Sigmoid colon (tissue), 6 donors: ENCODE measurements at regions not wholly inside any gene's neighbourhood (a gene's known extent, or its start where the extent isn't known, plus 50 kb on each side); places are given as distances from the start of the nearest gene placed in this dataset.
A peak's percentile ranks its signal among the peaks of the same experiment; 100 is the strongest.

Source experiments
- DNase-seq: peaks from one replicate; pipeline ENCODE4 v3.0.0-alpha.2; 2019
- H3K27ac ChIP-seq, 4 donors: fragments of 200-600 bp; sonication (generic); one replicate each; pipeline ENCODE4 v1.5.1; 2016 to 2019; ENCODE audit warnings: mild to moderate bottlenecking in 1 of 4
- H3K27me3 ChIP-seq, 3 donors: fragments of 200-600 bp; sonication (generic); one replicate each; pipeline ENCODE4 v1.5.1; 2019; ENCODE audit warnings: mild to moderate bottlenecking in 1 of 3
- H3K36me3 ChIP-seq, 4 donors: fragments of 200-600 bp; sonication (generic); one replicate each; pipeline ENCODE4 v1.5.1; 2016 to 2019
- H3K4me1 ChIP-seq, 4 donors: fragments of 200-600 bp; sonication (generic); one replicate each; pipeline ENCODE4 v1.5.1; 2017 to 2019
- H3K4me3 ChIP-seq, 4 donors: fragments of 200-600 bp; sonication (generic); one replicate each; pipeline ENCODE4 v1.5.1; 2017 to 2019; ENCODE audit warnings: mild to moderate bottlenecking in 2 of 4, moderate library complexity in 1 of 4
- H3K9me3 ChIP-seq, 4 donors: fragments of 200-600 bp in 3 of 4; sonication (generic) in 3 of 4; one replicate each; pipeline versions ENCODE4 v1.5.1 to v1.6.1; 2013 to 2019
- EP300 ChIP-seq, 4 donors: sonication (generic); formaldehyde crosslinking; IDR thresholded peaks; one replicate each; pipeline ENCODE4 v1.6.1; 2017; ENCODE audit warnings: antibody characterized with exemption in 4 of 4
- POLR2A ChIP-seq, 2 donors: fragments of 450-650 bp; IDR thresholded peaks; one replicate each; pipeline ENCODE4 v1.6.1; 2016; ENCODE audit warnings: antibody characterized with exemption in 2 of 2, mild to moderate bottlenecking in 2 of 2, moderate library complexity in 2 of 2
- POLR2AphosphoS5 ChIP-seq, 4 donors: sonication (generic); formaldehyde crosslinking; IDR thresholded peaks; one replicate each; pipeline ENCODE4 v1.6.1; 2017; ENCODE audit warnings: antibody characterized with exemption in 4 of 4
- WGBS, 2 donors: extraction: QIAGEN DNeasy Blood & Tissue Kit; methylation state at CpG; one replicate each; pipeline ENCODE4 v1.1.7; 2013; 5-methylcytosine and 5-hydroxymethylcytosine counted together
- intact Hi-C: fragments of 100-400 bp; cut with DNase I; formaldehyde crosslinking; loops from one replicate; pipeline ENCODE4 v1.15.1; 2023
- TF ChIP-seq, protein P1 (sequence below), 4 experiments: fragments of 450-650 bp in 3 of 4; fragments of 200-600 bp in 1 of 4; IDR thresholded peaks; one replicate each; pipeline ENCODE4 v1.5.1; 2016 to 2019; ENCODE audit warnings: antibody characterized with exemption in 4 of 4, mild to moderate bottlenecking in 3 of 4, moderate library complexity in 2 of 4
- donor health status: healthy with polysubstance abuse.
- donor health status: healthy.

DNA sequence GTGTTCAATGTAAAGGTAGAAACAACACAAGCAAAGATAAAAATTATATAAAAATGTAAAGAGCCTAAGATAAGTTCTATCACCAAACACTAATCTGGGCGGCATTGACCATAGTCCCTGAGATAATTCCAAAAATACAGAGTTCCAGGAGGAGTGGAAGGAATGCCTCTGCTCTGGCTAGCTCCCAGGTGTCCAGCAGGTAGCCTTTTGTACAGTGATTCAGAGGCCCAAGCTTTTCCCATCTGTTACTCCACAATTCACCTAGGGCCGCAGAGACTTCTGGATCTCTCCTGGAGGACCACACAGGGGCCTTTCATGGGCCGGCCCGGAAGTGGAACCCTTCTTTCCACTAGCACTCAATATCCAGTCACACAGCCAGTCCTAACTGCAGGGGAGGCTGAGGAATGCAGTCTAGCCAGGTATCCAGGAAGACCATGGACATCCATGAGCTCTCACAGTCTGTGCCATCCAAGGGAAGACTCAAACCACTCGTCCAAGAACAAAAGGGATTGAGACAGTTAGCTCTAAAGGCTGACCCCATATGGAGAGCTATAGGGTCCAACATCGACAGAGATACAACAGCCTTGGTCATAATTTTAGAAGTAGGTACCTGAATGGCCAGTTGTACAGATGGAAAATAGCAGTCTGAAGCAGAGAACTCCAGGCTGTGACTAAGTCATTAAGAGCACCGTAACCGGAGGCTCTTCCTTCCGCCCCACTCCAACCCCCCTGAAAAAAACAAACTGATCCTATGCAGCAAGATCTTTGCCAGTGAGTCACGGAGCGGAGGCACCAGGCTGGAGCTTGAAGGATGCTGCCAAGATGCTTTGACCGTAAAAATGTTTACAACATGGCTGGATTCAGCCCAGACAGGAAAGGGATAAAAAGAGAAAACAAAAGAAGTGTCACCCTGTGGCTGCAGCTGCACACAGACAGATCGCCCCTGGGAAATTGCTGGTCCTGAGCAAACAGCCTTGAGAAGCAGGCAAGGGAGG lies 204.8 kb downstream of the NUAK1 start:
- peak; percentile 75 for DNase-seq
- H3K36me3 ChIP-seq = no peaks in the 10 kb centered on the region
- H3K4me3 ChIP-seq = no peak overlapping the region
- intact Hi-C loops = no loop called here
- H3K4me1 ChIP-seq = peaks cover 0 to 13% (median 6%) of the 10 kb centered on the region in 4 donors
- no peaks in the 10 kb centered on the region for H3K27me3 ChIP-seq
- 58 to 60% methylated on average over 13 of the region's 13 CpGs for WGBS, 2 donors
- H3K27ac ChIP-seq = peak overlapping the region in 1 of 4 donors; percentile 5
- no peaks in the 10 kb centered on the region for H3K9me3 ChIP-seq
- TF ChIP-seq POLR2AphosphoS5 (IDR thresholded peaks at IDR 0.05) = peak in 1 of 4 donors; percentile 23
- TF ChIP-seq, protein P1, sequence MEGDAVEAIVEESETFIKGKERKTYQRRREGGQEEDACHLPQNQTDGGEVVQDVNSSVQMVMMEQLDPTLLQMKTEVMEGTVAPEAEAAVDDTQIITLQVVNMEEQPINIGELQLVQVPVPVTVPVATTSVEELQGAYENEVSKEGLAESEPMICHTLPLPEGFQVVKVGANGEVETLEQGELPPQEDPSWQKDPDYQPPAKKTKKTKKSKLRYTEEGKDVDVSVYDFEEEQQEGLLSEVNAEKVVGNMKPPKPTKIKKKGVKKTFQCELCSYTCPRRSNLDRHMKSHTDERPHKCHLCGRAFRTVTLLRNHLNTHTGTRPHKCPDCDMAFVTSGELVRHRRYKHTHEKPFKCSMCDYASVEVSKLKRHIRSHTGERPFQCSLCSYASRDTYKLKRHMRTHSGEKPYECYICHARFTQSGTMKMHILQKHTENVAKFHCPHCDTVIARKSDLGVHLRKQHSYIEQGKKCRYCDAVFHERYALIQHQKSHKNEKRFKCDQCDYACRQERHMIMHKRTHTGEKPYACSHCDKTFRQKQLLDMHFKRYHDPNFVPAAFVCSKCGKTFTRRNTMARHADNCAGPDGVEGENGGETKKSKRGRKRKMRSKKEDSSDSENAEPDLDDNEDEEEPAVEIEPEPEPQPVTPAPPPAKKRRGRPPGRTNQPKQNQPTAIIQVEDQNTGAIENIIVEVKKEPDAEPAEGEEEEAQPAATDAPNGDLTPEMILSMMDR (IDR thresholded peaks at IDR 0.05) = no peak

DNA sequence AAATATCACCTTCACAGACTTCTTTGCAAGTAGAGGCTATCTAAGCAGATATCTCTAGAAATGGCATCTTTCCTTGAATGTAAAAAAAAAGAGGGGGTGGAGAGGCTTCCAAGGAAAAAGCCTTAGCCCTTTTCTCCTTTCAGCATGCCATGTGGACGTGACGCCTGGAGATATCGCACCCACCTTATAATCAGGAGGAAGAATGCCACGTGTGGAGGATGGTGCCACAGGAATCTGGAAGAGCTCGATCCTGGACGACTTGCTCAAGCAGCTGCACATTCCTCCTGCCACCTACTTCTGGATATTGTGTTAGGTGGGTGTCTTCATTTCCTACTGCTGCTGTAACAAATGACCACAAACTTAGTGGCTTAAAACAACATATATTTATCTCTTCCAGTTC lies 203.6 kb downstream of the NUAK1 start:
- TF ChIP-seq, protein P1 (IDR thresholded peaks at IDR 0.05) = no peak
- TF ChIP-seq POLR2A (IDR thresholded peaks at IDR 0.05) (no peak), POLR2AphosphoS5 (IDR thresholded peaks at IDR 0.05) (no peak), EP300 (IDR thresholded peaks at IDR 0.05) (no peak)
- Histone ChIP-seq H3K4me1 (peaks cover 0 to 13% (median 6%) of the 10 kb centered on the region in 4 donors), H3K27ac (no peak overlapping the region), H3K4me3 (no peak overlapping the region), H3K36me3 (no peaks in the 10 kb centered on the region), H3K27me3 (no peaks in the 10 kb centered on the region), H3K9me3 (no peaks in the 10 kb centered on the region)
- intact Hi-C loops = no loop called here
- DNase-seq = no peak
- WGBS, 2 donors = 77 to 79% methylated on average over 6 of the region's 6 CpGs

DNA sequence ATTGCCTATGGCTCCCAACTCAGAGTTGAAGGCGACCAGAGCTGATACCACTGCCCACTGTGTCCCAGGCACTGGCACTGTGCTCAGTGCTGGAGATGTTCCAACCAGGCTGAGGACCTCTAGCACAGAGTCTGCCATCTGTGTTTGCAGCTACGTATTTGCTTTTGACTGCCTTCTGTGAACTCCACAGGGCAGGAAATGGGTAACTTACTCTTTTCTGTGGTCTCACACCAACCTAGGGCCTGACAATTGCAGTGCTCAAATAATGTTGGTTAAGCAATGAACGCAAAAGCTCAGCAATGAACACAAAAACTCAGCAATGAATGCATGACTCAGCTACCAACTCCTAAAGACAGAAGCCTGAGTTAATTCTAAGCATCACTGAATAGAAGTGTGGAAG lies 202.8 kb downstream of the NUAK1 start:
- Histone ChIP-seq H3K36me3 (no peaks in the 10 kb centered on the region), H3K9me3 (no peaks in the 10 kb centered on the region), H3K4me1 (peaks cover 0 to 13% (median 6%) of the 10 kb centered on the region in 4 donors), H3K27me3 (no peaks in the 10 kb centered on the region), H3K4me3 (no peak overlapping the region), H3K27ac (no peak overlapping the region)
- no peak for TF ChIP-seq EP300 (IDR thresholded peaks at IDR 0.05)
- no peak for TF ChIP-seq POLR2A (IDR thresholded peaks at IDR 0.05)
- TF ChIP-seq, protein P1 (IDR thresholded peaks at IDR 0.05) = no peak
- no peak for TF ChIP-seq POLR2AphosphoS5 (IDR thresholded peaks at IDR 0.05)
- no peak for DNase-seq
- 63 to 74% methylated on average over 3 of the region's 3 CpGs for WGBS, 2 donors
- intact Hi-C loops = no loop called here

GRCh38 chr12:105936496-105936895 lies 202.3 kb downstream of the NUAK1 start:
- Histone ChIP-seq H3K27ac (no peak overlapping the region), H3K36me3 (no peaks in the 10 kb centered on the region), H3K4me1 (peaks cover 0 to 13% (median 6%) of the 10 kb centered on the region in 4 donors), H3K4me3 (no peak overlapping the region), H3K9me3 (no peaks in the 10 kb centered on the region), H3K27me3 (no peaks in the 10 kb centered on the region)
- intact Hi-C loops = no loop called here
- DNase-seq = no peak
- WGBS, 2 donors = 71 to 84% methylated on average over 1 of the region's 1 CpG
- no peak for TF ChIP-seq EP300 (IDR thresholded peaks at IDR 0.05)
- no peak for TF ChIP-seq POLR2AphosphoS5 (IDR thresholded peaks at IDR 0.05)
- no peak for TF ChIP-seq POLR2A (IDR thresholded peaks at IDR 0.05)
- TF ChIP-seq, protein P1 (IDR thresholded peaks at IDR 0.05) = no peak
